Left ventricle myocardium inferior (tissue), 1 donor: ENCODE measurements at regions not wholly inside any gene's neighbourhood (a gene's known extent, or its start where the extent isn't known, plus 50 kb on each side); places are given as distances from the start of the nearest gene placed in this dataset.

Experiments used
- DNase-seq: peaks from one replicate; pipeline ENCODE4 v3.0.0-alpha.2; 2020
- H3K27ac ChIP-seq: fragments of 200-600 bp; replicated peaks from 2 replicates; pipeline ENCODE4 v1.8.0; 2021
- H3K27me3 ChIP-seq: fragments of 200-600 bp; 2 replicates; pipeline ENCODE4 v1.8.0; 2021; ENCODE audit warnings: low read depth
- H3K36me3 ChIP-seq: fragments of 200-600 bp; 2 replicates; pipeline ENCODE4 v1.8.0; 2021
- H3K4me1 ChIP-seq: fragments of 200-600 bp; 2 replicates; pipeline ENCODE4 v1.8.0; 2021
- H3K4me3 ChIP-seq: fragments of 200-600 bp; 2 replicates; pipeline ENCODE4 v1.8.0; 2021; ENCODE audit warnings: mild to moderate bottlenecking, moderate library complexity
- H3K9me3 ChIP-seq: fragments of 200-600 bp; replicated peaks from 2 replicates; pipeline ENCODE4 v1.8.0; 2021
- intact Hi-C: fragments of 100-400 bp; cut with micrococcal nuclease; formaldehyde crosslinking; loops from one replicate; pipeline ENCODE4 v1.11.0; 2022
- TF ChIP-seq, protein P1 (sequence below): fragments of 200-600 bp; IDR thresholded peaks from 2 replicates; pipeline ENCODE4 v1.8.0; 2021; ENCODE audit warnings: antibody characterized with exemption, mild to moderate bottlenecking, borderline replicate concordance
- donor health status: DM: no; HTN: yes; CAD: no; lungs with severe emphysema.

GRCh38 chr2:147310335-147311057 lies 534.3 kb upstream of the ACVR2A start:
- intact Hi-C loops, result no loop called here
- TF ChIP-seq, protein P1, sequence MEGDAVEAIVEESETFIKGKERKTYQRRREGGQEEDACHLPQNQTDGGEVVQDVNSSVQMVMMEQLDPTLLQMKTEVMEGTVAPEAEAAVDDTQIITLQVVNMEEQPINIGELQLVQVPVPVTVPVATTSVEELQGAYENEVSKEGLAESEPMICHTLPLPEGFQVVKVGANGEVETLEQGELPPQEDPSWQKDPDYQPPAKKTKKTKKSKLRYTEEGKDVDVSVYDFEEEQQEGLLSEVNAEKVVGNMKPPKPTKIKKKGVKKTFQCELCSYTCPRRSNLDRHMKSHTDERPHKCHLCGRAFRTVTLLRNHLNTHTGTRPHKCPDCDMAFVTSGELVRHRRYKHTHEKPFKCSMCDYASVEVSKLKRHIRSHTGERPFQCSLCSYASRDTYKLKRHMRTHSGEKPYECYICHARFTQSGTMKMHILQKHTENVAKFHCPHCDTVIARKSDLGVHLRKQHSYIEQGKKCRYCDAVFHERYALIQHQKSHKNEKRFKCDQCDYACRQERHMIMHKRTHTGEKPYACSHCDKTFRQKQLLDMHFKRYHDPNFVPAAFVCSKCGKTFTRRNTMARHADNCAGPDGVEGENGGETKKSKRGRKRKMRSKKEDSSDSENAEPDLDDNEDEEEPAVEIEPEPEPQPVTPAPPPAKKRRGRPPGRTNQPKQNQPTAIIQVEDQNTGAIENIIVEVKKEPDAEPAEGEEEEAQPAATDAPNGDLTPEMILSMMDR, result no peak
- Histone ChIP-seq H3K27ac (no peak overlapping the region), H3K36me3 (no peaks in the 10 kb centered on the region), H3K4me3 (no peak overlapping the region), H3K4me1 (no peaks in the 10 kb centered on the region), H3K9me3 (peaks cover 8% of the 10 kb centered on the region), H3K27me3 (no peaks in the 10 kb centered on the region)
- no peak for DNase-seq

DNA sequence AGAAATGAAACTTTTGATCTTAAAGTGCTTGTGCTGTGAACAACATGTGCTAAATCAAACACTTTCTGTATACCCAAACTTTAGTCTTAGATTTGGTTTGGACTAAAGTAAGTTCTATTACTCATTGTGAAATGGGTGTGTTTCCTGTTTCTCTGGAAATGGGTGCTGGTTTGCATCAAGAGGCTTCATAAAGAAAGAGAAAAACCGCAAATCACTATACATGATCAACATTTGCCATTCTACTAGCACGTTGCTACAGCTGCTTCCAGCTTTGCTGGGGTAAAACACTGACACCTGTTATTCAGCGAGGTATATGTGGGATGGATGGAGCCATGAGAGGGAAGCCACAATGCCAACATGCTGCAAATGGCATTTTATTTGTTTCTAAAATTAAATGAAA lies 547.0 kb upstream of the ACVR2A start:
- DNase-seq, result no peak
- Histone ChIP-seq H3K27me3 (no peaks in the 10 kb centered on the region), H3K4me1 (no peaks in the 10 kb centered on the region), H3K36me3 (no peaks in the 10 kb centered on the region), H3K27ac (no peak overlapping the region), H3K9me3 (no peaks in the 10 kb centered on the region), H3K4me3 (no peak overlapping the region)
- intact Hi-C loops, result no loop called here
- TF ChIP-seq, protein P1, result no peak

- no peaks in the 10 kb centered on the region for H3K4me1 ChIP-seq
- no peak overlapping the region for H3K4me3 ChIP-seq
- no peak for DNase-seq
- H3K27me3 ChIP-seq, result no peaks in the 10 kb centered on the region
- no peak overlapping the region for H3K27ac ChIP-seq
- TF ChIP-seq, protein P1, result no peak
- H3K36me3 ChIP-seq, result no peaks in the 10 kb centered on the region
- H3K9me3 ChIP-seq, result no peaks in the 10 kb centered on the region
- intact Hi-C loops, result no loop called here
These were observed 549.9 kb upstream of the ACVR2A start for GRCh38 chr2:147294825-147295392.

GRCh38 chr2:147293991-147294824 lies 550.6 kb upstream of the ACVR2A start:
- intact Hi-C loops, result no loop called here
- H3K36me3 ChIP-seq, result no peaks in the 10 kb centered on the region
- H3K9me3 ChIP-seq, result no peaks in the 10 kb centered on the region
- no peak for DNase-seq
- no peak overlapping the region for H3K27ac ChIP-seq
- H3K27me3 ChIP-seq, result no peaks in the 10 kb centered on the region
- no peaks in the 10 kb centered on the region for H3K4me1 ChIP-seq
- no peak overlapping the region for H3K4me3 ChIP-seq
- TF ChIP-seq, protein P1, result no peak

DNA sequence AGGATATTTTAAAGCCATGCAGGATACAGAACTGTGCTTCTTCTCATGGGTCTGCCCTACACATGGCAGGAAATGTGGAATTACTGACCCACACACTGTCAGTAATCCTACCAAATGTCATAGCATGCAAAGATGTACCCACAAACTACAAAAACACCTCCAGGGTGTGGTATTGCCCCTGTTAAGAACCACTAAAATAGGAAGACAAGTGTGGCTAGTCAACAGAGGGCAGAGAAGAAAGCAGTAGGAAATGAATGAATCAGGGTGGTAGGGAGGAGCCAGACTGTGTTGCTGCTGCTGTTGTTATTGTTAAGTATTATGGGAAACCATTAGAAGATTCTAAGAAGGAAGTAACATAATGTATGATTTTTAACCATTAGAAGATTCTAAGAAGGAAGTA lies 556.7 kb upstream of the ACVR2A start:
- H3K27ac ChIP-seq, result no peak overlapping the region
- DNase-seq, result no peak
- no peaks in the 10 kb centered on the region for H3K36me3 ChIP-seq
- intact Hi-C loops, result no loop called here
- no peaks in the 10 kb centered on the region for H3K4me1 ChIP-seq
- no peak overlapping the region for H3K4me3 ChIP-seq
- TF ChIP-seq, protein P1, result no peak
- peaks cover 5% of the 10 kb centered on the region for H3K9me3 ChIP-seq
- H3K27me3 ChIP-seq, result no peaks in the 10 kb centered on the region
